OCI-LY7 (cell line): ENCODE measurements at regions not wholly inside any gene's neighbourhood (a gene's known extent, or its start where the extent isn't known, plus 50 kb on each side); places are given as distances from the start of the nearest gene placed in this dataset.

ENCODE experiments used
- BruUV-seq: library from RNA; stranded (reverse); fragments of 400-500 nt; replicated peaks from 2 replicates; lab custom pipeline; 2021; lab: Mats Ljungman, UMichigan
- CTCF ChIA-PET: fragments of 300-600 bp; sonication (Branson Sonifier 250); formaldehyde crosslinking; loops from one replicate; lab custom pipeline; 2022; ENCODE audit warnings: antibody characterized with exemption; ENCODE audit not compliant: unreplicated experiment; lab: Charles Lee
- POLR2A ChIA-PET: fragments of 300-600 bp; sonication (Branson Sonifier 250); formaldehyde crosslinking; loops from one replicate; lab custom pipeline; 2022; ENCODE audit warnings: antibody characterized with exemption; lab: Charles Lee
- DNase-seq: peaks from one replicate; pipeline ENCODE4 v3.0.0-alpha.2; 2015; ENCODE audit warnings: low spot score
- H2AFZ ChIP-seq: fragments of 200-600 bp; sonication (generic), shearing (Covaris generic); 2 replicates; pipeline ENCODE4 v1.6.1; 2014; ENCODE audit warnings: mild to moderate bottlenecking, antibody characterized with exemption, low read length, moderate library complexity
- H3K27ac ChIP-seq: fragments of 200-600 bp; sonication (generic); 2 replicates; pipeline ENCODE4 v1.5.1; 2014; ENCODE audit warnings: mixed run types, low read depth, mild to moderate bottlenecking, moderate library complexity, low read length, inconsistent platforms; ENCODE audit not compliant: poor library complexity, severe bottlenecking
- H3K36me3 ChIP-seq: fragments of 200-600 bp; sonication (generic); 2 replicates; pipeline ENCODE4 v1.6.1; 2014; ENCODE audit warnings: mild to moderate bottlenecking, antibody characterized with exemption, low read length, moderate library complexity, mixed read lengths; ENCODE audit not compliant: insufficient read depth
- H3K4me1 ChIP-seq: fragments of 200-600 bp; sonication (generic); 2 replicates; pipeline ENCODE4 v1.5.1; 2014; ENCODE audit warnings: mild to moderate bottlenecking, low read length; ENCODE audit not compliant: insufficient read depth, poor library complexity, severe bottlenecking
- H3K4me2 ChIP-seq: fragments of 200-600 bp; sonication (generic); 2 replicates; pipeline ENCODE4 v1.6.1; 2014; ENCODE audit warnings: mild to moderate bottlenecking, low read length
- H3K4me3 ChIP-seq: fragments of 200-600 bp; sonication (generic); 2 replicates; pipeline ENCODE4 v1.5.1; 2014; ENCODE audit warnings: mild to moderate bottlenecking, low read depth, low read length; ENCODE audit not compliant: poor library complexity, severe bottlenecking
- H3K79me2 ChIP-seq: fragments of 200-600 bp; sonication (generic); 2 replicates; pipeline ENCODE4 v1.6.1; 2016; ENCODE audit warnings: low read depth, mild to moderate bottlenecking, low read length, moderate library complexity, mixed read lengths; ENCODE audit not compliant: insufficient read depth
- H3K9me2 ChIP-seq: fragments of 200-600 bp; sonication (generic); 2 replicates; pipeline ENCODE4 v1.6.1; 2016; ENCODE audit warnings: mild to moderate bottlenecking, low read length, mixed read lengths; ENCODE audit not compliant: insufficient read depth
- H3K9me3 ChIP-seq: fragments of 200-600 bp; sonication (generic); 2 replicates; pipeline ENCODE4 v1.6.1; 2014; ENCODE audit warnings: mild to moderate bottlenecking, mixed run types, low read length, mixed read lengths
- H4K20me1 ChIP-seq: fragments of 200-600 bp; sonication (generic); 2 replicates; pipeline ENCODE4 v1.6.1; 2014; ENCODE audit warnings: mild to moderate bottlenecking, antibody characterized with exemption, low read length, moderate library complexity, mixed read lengths; ENCODE audit not compliant: insufficient read depth
- CTCF ChIP-seq: fragments of 200-600 bp; sonication (generic); conservative IDR thresholded peaks from 2 replicates; pipeline ENCODE4 v1.5.1; 2014; ENCODE audit warnings: mild to moderate bottlenecking, antibody characterized with exemption, low read length, moderate library complexity, mixed read lengths
- EZH2phosphoT487 ChIP-seq: fragments of 200-600 bp; sonication (generic); IDR thresholded peaks from 2 replicates; pipeline ENCODE4 v1.6.1; 2018; ENCODE audit warnings: low read depth, borderline replicate concordance, mild to moderate bottlenecking, mixed run types, antibody characterized with exemption, low read length, moderate library complexity, mixed read lengths
- intact Hi-C: fragments of 100-400 bp; cut with micrococcal nuclease; formaldehyde crosslinking; loops from one replicate; pipeline ENCODE4 v1.10.0; 2022; ENCODE audit not compliant: unreplicated experiment

DNA sequence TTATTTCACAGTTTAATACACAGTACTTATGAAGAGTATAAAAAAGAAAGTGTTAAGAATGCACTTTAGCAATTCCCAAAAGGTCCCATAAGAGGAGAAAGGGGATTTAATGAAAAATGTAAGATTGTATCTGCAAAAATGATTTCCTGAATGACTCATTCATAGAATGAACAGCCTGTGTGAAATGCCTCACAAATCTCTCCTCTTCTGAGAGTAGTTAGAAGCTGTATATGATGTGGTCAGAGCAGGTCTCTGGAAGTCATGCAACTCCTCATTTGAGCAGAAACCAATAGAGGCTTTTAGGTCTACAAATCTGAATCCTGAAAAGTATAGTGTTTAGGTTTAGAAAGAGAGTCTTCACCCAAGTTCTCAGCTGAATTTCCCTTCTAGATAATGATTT lies 381.3 kb upstream of the INTU start:
- Histone ChIP-seq H3K4me2 (no peak overlapping the region), H3K27ac (no peak overlapping the region), H4K20me1 (no peaks in the 10 kb centered on the region), H2AFZ (no peak overlapping the region), H3K4me1 (no peaks in the 10 kb centered on the region), H3K36me3 (no peaks in the 10 kb centered on the region), H3K79me2 (no peaks in the 10 kb centered on the region), H3K9me2 (no peaks in the 10 kb centered on the region), H3K9me3 (no peaks in the 10 kb centered on the region), H3K4me3 (no peak overlapping the region)
- DNase-seq: no peak
- no TSS peak for BruUV-seq
- CTCF ChIA-PET: no interaction called here
- intact Hi-C loops: no loop called here
- POLR2A ChIA-PET: no interaction called here
- no peak for TF ChIP-seq CTCF
- TF ChIP-seq EZH2phosphoT487: no peak

- Histone ChIP-seq H3K4me3 (no peak overlapping the region), H3K27ac (no peak overlapping the region), H3K9me2 (no peaks in the 10 kb centered on the region), H3K4me2 (no peak overlapping the region), H3K4me1 (no peaks in the 10 kb centered on the region), H2AFZ (no peak overlapping the region), H4K20me1 (no peaks in the 10 kb centered on the region), H3K79me2 (no peaks in the 10 kb centered on the region), H3K9me3 (no peaks in the 10 kb centered on the region), H3K36me3 (no peaks in the 10 kb centered on the region)
- no peak for DNase-seq
- POLR2A ChIA-PET: no interaction called here
- BruUV-seq: no TSS peak
- no peak for TF ChIP-seq CTCF
- TF ChIP-seq EZH2phosphoT487: no peak
- CTCF ChIA-PET: no interaction called here
- intact Hi-C loops: no loop called here
These were observed 376.3 kb upstream of the INTU start for GRCh38 chr4:127256500-127256899.

- no peaks in the 10 kb centered on the region for H3K4me1 ChIP-seq
- no peak for TF ChIP-seq EZH2phosphoT487
- no peak for TF ChIP-seq CTCF
- H4K20me1 ChIP-seq: no peaks in the 10 kb centered on the region
- no peak for DNase-seq
- H3K79me2 ChIP-seq: no peaks in the 10 kb centered on the region
- POLR2A ChIA-PET: no interaction called here
- no peak overlapping the region for H3K4me3 ChIP-seq
- no peaks in the 10 kb centered on the region for H3K9me2 ChIP-seq
- H3K4me2 ChIP-seq: no peak overlapping the region
- no TSS peak for BruUV-seq
- CTCF ChIA-PET: no interaction called here
- H3K9me3 ChIP-seq: no peaks in the 10 kb centered on the region
- H3K27ac ChIP-seq: no peak overlapping the region
- intact Hi-C loops: no loop called here
- no peaks in the 10 kb centered on the region for H3K36me3 ChIP-seq
- no peak overlapping the region for H2AFZ ChIP-seq
These were observed 371.3 kb upstream of the INTU start for GRCh38 chr4:127261476-127261875.
